Inflammatory macrophage (primary cell): ENCODE measurements at regions not wholly inside any gene's neighbourhood (a gene's known extent, or its start where the extent isn't known, plus 50 kb on each side); places are given as distances from the start of the nearest gene placed in this dataset.
"Not testable (repeated sequence)": the region's sequence is repeated elsewhere in the genome, so short reads cannot be mapped to it uniquely, and the experiment has no call there.

Experiments used
- DNase-seq, 2 donors: peaks; one replicate each; pipeline ENCODE4 v3.0.0-alpha.2; 2020 to 2022

GRCh38 chr4:67328393-67328792 lies 216.9 kb downstream of the CENPC start:
- DNase-seq = no peak

GRCh38 chr4:67328018-67328278 lies 217.4 kb downstream of the CENPC start:
- no peak for DNase-seq

GRCh38 chr4:67327245-67328017 lies 217.9 kb downstream of the CENPC start:
- DNase-seq = peak; percentile 66 to 71

GRCh38 chr4:67325791-67326190 lies 219.5 kb downstream of the CENPC start:
- no peak for DNase-seq

- no peak for DNase-seq
Observed at GRCh38 chr4:67320645-67321044, 224.7 kb downstream of the CENPC start.

GRCh38 chr4:67319607-67320006 lies 225.7 kb downstream of the CENPC start:
- not testable (repeated sequence) for DNase-seq

- not testable (repeated sequence) for DNase-seq
Observed at GRCh38 chr4:67300497-67301185, 244.7 kb downstream of the CENPC start.

GRCh38 chr4:67292636-67293035 lies 252.7 kb downstream of the CENPC start:
- no peak for DNase-seq

GRCh38 chr4:67292045-67292444 lies 253.3 kb downstream of the CENPC start:
- no peak for DNase-seq

- no peak for DNase-seq
Observed at GRCh38 chr4:67291644-67292043, 253.7 kb downstream of the CENPC start.

- no peak for DNase-seq
Observed at GRCh38 chr4:67288964-67289363, 256.3 kb downstream of the CENPC start.

GRCh38 chr4:67286724-67287123 lies 258.6 kb downstream of the CENPC start:
- no peak for DNase-seq

GRCh38 chr4:67282749-67283148 lies 262.6 kb downstream of the CENPC start:
- no peak for DNase-seq

- DNase-seq = no peak
Observed at GRCh38 chr4:67275179-67275750, 270.0 kb downstream of the CENPC start.

GRCh38 chr4:67274671-67275070 lies 270.6 kb downstream of the CENPC start:
- not testable (repeated sequence) for DNase-seq

GRCh38 chr4:67273666-67274065 lies 271.6 kb downstream of the CENPC start:
- no peak for DNase-seq

- no peak for DNase-seq
Observed at GRCh38 chr4:67261971-67262370, 283.3 kb downstream of the CENPC start.

GRCh38 chr4:67256388-67257043 lies 288.8 kb downstream of the CENPC start:
- DNase-seq = no peak

- no peak for DNase-seq
Observed at GRCh38 chr4:67250131-67250896, 295.0 kb downstream of the CENPC start.

- DNase-seq = no peak
Observed at GRCh38 chr4:67236788-67237187, 308.5 kb downstream of the CENPC start.

- DNase-seq = no peak
Observed at GRCh38 chr4:67236318-67236717, 309.0 kb downstream of the CENPC start.

- DNase-seq = no peak
Observed at GRCh38 chr4:67234296-67234695, 311.0 kb downstream of the CENPC start.

GRCh38 chr4:67229148-67229547 lies 316.2 kb downstream of the CENPC start:
- DNase-seq = no peak
